Lower lobe of right lung (tissue), 2 donors: ENCODE measurements at regions not wholly inside any gene's neighbourhood (a gene's known extent, or its start where the extent isn't known, plus 50 kb on each side); places are given as distances from the start of the nearest gene placed in this dataset.
A peak's percentile ranks its signal among the peaks of the same experiment; 100 is the strongest.
"Not testable (repeated sequence)": the region's sequence is repeated elsewhere in the genome, so short reads cannot be mapped to it uniquely, and the experiment has no call there.

Source experiments
- ATAC-seq, 2 donors: fragments of 200-7000 bp; cut with Tn5 transposase; one replicate each; pipeline ENCODE4 v1.9.1; 2020 to 2022; ENCODE audit warnings: mild to moderate bottlenecking in 2 of 2, moderate library complexity in 2 of 2
- DNase-seq: peaks from one replicate; pipeline ENCODE4 v3.0.0-alpha.2; 2020
- H3K27ac ChIP-seq: fragments of 200-600 bp; one replicate; pipeline ENCODE4 v1.8.0; 2022
- H3K27me3 ChIP-seq: fragments of 200-600 bp; one replicate; pipeline ENCODE4 v1.8.0; 2022; ENCODE audit warnings: low read depth
- H3K36me3 ChIP-seq: fragments of 200-600 bp; one replicate; pipeline ENCODE4 v1.8.0; 2022; ENCODE audit warnings: mild to moderate bottlenecking
- H3K4me1 ChIP-seq: fragments of 200-600 bp; one replicate; pipeline ENCODE4 v1.8.0; 2022
- H3K4me3 ChIP-seq: fragments of 200-600 bp; one replicate; pipeline ENCODE4 v1.8.0; 2022; ENCODE audit warnings: mild to moderate bottlenecking
- H3K9me3 ChIP-seq: fragments of 200-600 bp; one replicate; pipeline ENCODE4 v1.8.0; 2022
- CTCF ChIP-seq: fragments of 200-600 bp; IDR thresholded peaks from one replicate; pipeline ENCODE4 v1.8.0; 2022; ENCODE audit warnings: antibody characterized with exemption, mild to moderate bottlenecking
- intact Hi-C: fragments of 100-400 bp; cut with DNase I; formaldehyde crosslinking; loops from one replicate; pipeline ENCODE4 v1.11.0; 2022
- donor health status: DM: no; HTN: yes; CAD: no; lungs with severe emphysema.

GRCh38 chr21:14613486-14614224 lies 67.5 kb upstream of the SAMSN1 start:
- Histone ChIP-seq H3K9me3 (no peaks in the 10 kb centered on the region), H3K27me3 (no peaks in the 10 kb centered on the region), H3K27ac (no peak overlapping the region), H3K36me3 (no peaks in the 10 kb centered on the region), H3K4me3 (no peak overlapping the region), H3K4me1 (no peaks in the 10 kb centered on the region)
- no peak for TF ChIP-seq CTCF
- ATAC-seq: no peak
- intact Hi-C loops: no loop called here
- no peak for DNase-seq

- H3K4me1 ChIP-seq, intact Hi-C loops, H3K36me3 ChIP-seq, ATAC-seq, H3K9me3 ChIP-seq, H3K27ac ChIP-seq, H3K4me3 ChIP-seq, H3K27me3 ChIP-seq, DNase-seq: not testable (repeated sequence)
These were observed 64.0 kb upstream of the SAMSN1 start for GRCh38 chr21:14610119-14610518.

GRCh38 chr21:14609274-14609673 lies 63.2 kb upstream of the SAMSN1 start:
- Histone ChIP-seq H3K4me3 (no peak overlapping the region), H3K27me3 (no peaks in the 10 kb centered on the region), H3K4me1 (no peaks in the 10 kb centered on the region), H3K9me3 (no peaks in the 10 kb centered on the region), H3K36me3 (no peaks in the 10 kb centered on the region), H3K27ac (no peak overlapping the region)
- no peak for TF ChIP-seq CTCF
- ATAC-seq (no peak), DNase-seq (no peak)
- intact Hi-C loops: no loop called here

GRCh38 chr21:14607262-14607661 lies 61.1 kb upstream of the SAMSN1 start:
- no peaks in the 10 kb centered on the region for H3K9me3 ChIP-seq
- no peaks in the 10 kb centered on the region for H3K27me3 ChIP-seq
- H3K4me1 ChIP-seq: no peaks in the 10 kb centered on the region
- ATAC-seq: no peak
- TF ChIP-seq CTCF: no peak
- no peak overlapping the region for H3K4me3 ChIP-seq
- no peak overlapping the region for H3K27ac ChIP-seq
- intact Hi-C loops: no loop called here
- no peaks in the 10 kb centered on the region for H3K36me3 ChIP-seq
- no peak for DNase-seq

- no peak for TF ChIP-seq CTCF
- ATAC-seq: no peak
- Histone ChIP-seq H3K4me1 (no peaks in the 10 kb centered on the region), H3K27ac (no peak overlapping the region), H3K4me3 (no peak overlapping the region), H3K36me3 (no peaks in the 10 kb centered on the region), H3K27me3 (no peaks in the 10 kb centered on the region), H3K9me3 (no peaks in the 10 kb centered on the region)
- no peak for DNase-seq
- intact Hi-C loops: no loop called here
These were observed 57.1 kb upstream of the SAMSN1 start for GRCh38 chr21:14603202-14603601.

- Histone ChIP-seq H3K9me3 (no peaks in the 10 kb centered on the region), H3K4me1 (no peaks in the 10 kb centered on the region), H3K4me3 (peak overlapping the region; percentile 10), H3K36me3 (no peaks in the 10 kb centered on the region), H3K27me3 (no peaks in the 10 kb centered on the region), H3K27ac (no peak overlapping the region)
- ATAC-seq (peak in 1 of 2 donors; percentile 61), DNase-seq (no peak)
- intact Hi-C loops: no loop called here
- TF ChIP-seq CTCF: no peak
These were observed 56.4 kb upstream of the SAMSN1 start for GRCh38 chr21:14602382-14602958.
